DND-41 (cell line): ENCODE measurements at regions not wholly inside any gene's neighbourhood (a gene's known extent, or its start where the extent isn't known, plus 50 kb on each side); places are given as distances from the start of the nearest gene placed in this dataset.

Experiments used
- CTCF ChIP-seq: IDR thresholded peaks from 2 replicates; pipeline ENCODE4 v1.5.1; 2012; ENCODE audit warnings: borderline replicate concordance, low read length, moderate library complexity, mild to moderate bottlenecking; ENCODE audit not compliant: poor library complexity, severe bottlenecking; ENCODE audit errors: extremely low read depth
- EZH2 ChIP-seq: IDR thresholded peaks from 3 replicates; pipeline ENCODE4 v1.6.1; 2012; ENCODE audit warnings: borderline replicate concordance, low read depth, mild to moderate bottlenecking, moderate library complexity, low read length, inconsistent platforms; ENCODE audit not compliant: severe bottlenecking

- TF ChIP-seq CTCF (no peak), EZH2 (no peak)
Measured at GRCh38 chr6:105882828-105883227, 203.3 kb upstream of the PRDM1 start.
